ENCODE measurements at regions not wholly inside any gene's neighbourhood (a gene's known extent, or its start where the extent isn't known, plus 50 kb on each side); places are given as distances from the start of the nearest gene placed in this dataset.

DNA sequence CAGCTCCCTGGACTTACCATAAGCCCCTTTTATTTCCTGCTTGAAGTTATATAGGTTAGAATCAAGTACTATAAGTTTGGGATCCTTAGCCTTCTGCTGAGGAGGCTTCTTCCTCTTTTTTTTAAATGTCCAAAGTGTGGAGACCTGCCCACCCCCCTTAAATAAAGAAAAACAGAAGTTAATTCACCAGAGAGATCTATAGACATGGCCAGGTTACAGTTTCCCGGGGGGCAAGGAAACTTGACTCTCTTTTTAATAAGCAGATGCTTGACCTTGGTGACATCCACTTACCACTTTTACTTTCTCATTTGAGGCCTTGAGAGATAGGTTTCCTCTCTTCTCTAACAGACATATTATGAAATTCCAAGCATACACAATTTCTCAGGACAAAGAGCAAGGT, 88.3 kb downstream of the BMP2 start:
- no peak overlapping the region for H4K91ac ChIP-seq (ENCODE audit: insufficient read depth, low read depth, low read length)
- H3K4me1 ChIP-seq (ENCODE audit: control insufficient read depth, insufficient read depth, low read length): no peaks in the 10 kb centered on the region
- no peak overlapping the region for H3K18ac ChIP-seq (ENCODE audit: low read depth, low read length)
- ChIA-PET CTCF (no interaction called here), POLR2A (ENCODE audit: unreplicated experiment) (no interaction called here)
- no peaks in the 10 kb centered on the region for H3K9me3 ChIP-seq (ENCODE audit: control insufficient read depth, insufficient read depth, low read length)
- H3K36me3 ChIP-seq (ENCODE audit: control insufficient read depth, insufficient read depth, low read length): no peaks in the 10 kb centered on the region
- no TSS peak for BruUV-seq (replicated peaks)
- no peak overlapping the region for H4K8ac ChIP-seq (ENCODE audit: low read depth in 2 of 2, low read length in 2 of 2)
- ATAC-seq (ENCODE audit: low read depth): no peak
- no peak overlapping the region for H3K23ac ChIP-seq (ENCODE audit: low read depth, low read length)
- no peak overlapping the region for H3K4me3 ChIP-seq (ENCODE audit: insufficient read depth, low read depth, low read length)
- no peak overlapping the region for H2BK120ac ChIP-seq (ENCODE audit: low read depth, low read length)
- no CpG with 5 or more reads among the region's 1 CpG for WGBS, 2 experiments (ENCODE audit: extremely low coverage in 2 of 2, insufficient read length in 1 of 2)
- no peak overlapping the region for H3K27ac ChIP-seq (ENCODE audit: insufficient read depth, low read length)
- no peak overlapping the region for H3K56ac ChIP-seq (ENCODE audit: extremely low read depth, insufficient read depth, low read length)
- no peak overlapping the region for H2BK15ac ChIP-seq (ENCODE audit: low read depth, low read length)
- no peak overlapping the region for H3K9ac ChIP-seq (ENCODE audit: low read depth, low read length)
- H3K27me3 ChIP-seq (ENCODE audit: control insufficient read depth, insufficient read depth, low read length): no peaks in the 10 kb centered on the region
- TF ChIP-seq SMC3 (IDR thresholded peaks at IDR 0.05; ENCODE audit: low read depth, low read length): no peak
- TF ChIP-seq, protein P1, sequence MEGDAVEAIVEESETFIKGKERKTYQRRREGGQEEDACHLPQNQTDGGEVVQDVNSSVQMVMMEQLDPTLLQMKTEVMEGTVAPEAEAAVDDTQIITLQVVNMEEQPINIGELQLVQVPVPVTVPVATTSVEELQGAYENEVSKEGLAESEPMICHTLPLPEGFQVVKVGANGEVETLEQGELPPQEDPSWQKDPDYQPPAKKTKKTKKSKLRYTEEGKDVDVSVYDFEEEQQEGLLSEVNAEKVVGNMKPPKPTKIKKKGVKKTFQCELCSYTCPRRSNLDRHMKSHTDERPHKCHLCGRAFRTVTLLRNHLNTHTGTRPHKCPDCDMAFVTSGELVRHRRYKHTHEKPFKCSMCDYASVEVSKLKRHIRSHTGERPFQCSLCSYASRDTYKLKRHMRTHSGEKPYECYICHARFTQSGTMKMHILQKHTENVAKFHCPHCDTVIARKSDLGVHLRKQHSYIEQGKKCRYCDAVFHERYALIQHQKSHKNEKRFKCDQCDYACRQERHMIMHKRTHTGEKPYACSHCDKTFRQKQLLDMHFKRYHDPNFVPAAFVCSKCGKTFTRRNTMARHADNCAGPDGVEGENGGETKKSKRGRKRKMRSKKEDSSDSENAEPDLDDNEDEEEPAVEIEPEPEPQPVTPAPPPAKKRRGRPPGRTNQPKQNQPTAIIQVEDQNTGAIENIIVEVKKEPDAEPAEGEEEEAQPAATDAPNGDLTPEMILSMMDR (conservative IDR thresholded peaks at IDR 0.05; ENCODE audit: low read depth, low read length): no peak
- TF ChIP-seq BHLHE40 (IDR thresholded peaks at IDR 0.05; ENCODE audit: low read depth, low read length): no peak
- no peak for TF ChIP-seq MAZ (IDR thresholded peaks at IDR 0.05; ENCODE audit: borderline replicate concordance, low read depth, low read length)
- no peak for TF ChIP-seq RAD21 (IDR thresholded peaks at IDR 0.05; ENCODE audit: low read length)
- TF ChIP-seq FOS (IDR thresholded peaks at IDR 0.05; ENCODE audit: low read depth, low read length): no peak
- no peak for TF ChIP-seq RCOR1 (IDR thresholded peaks at IDR 0.05; ENCODE audit: insufficient replicate concordance, low read length)
- TF ChIP-seq CHD1 (IDR thresholded peaks at IDR 0.05; ENCODE audit: low read depth, low read length): no peak
- no peak for TF ChIP-seq NFE2L2 (IDR thresholded peaks at IDR 0.05; ENCODE audit: low read depth, low read length)
- TF ChIP-seq MAFK (IDR thresholded peaks at IDR 0.05; ENCODE audit: low read depth, low read length): no peak
- TF ChIP-seq USF2 (IDR thresholded peaks at IDR 0.05; ENCODE audit: low read depth, low read length): no peak
- TF ChIP-seq CEBPB (IDR thresholded peaks at IDR 0.05; ENCODE audit: low read depth, low read length): no peak
- no peak for TF ChIP-seq POLR2A (IDR thresholded peaks at IDR 0.05; ENCODE audit: low read depth, low read length)
- no peak overlapping the region for H2AFZ ChIP-seq (replicated peaks; ENCODE audit: low read length, poor library complexity)
- intact Hi-C loops (cut with micrococcal nuclease) (no loop called here), dilution Hi-C loops (cut with HindIII; ENCODE audit: low sequenced_read_pairs, unreplicated experiment) (no loop called here), in situ Hi-C loops (cut with MboI; ENCODE audit: low sequenced_read_pairs) (no loop called here)
- no peak overlapping the region for H3K14ac ChIP-seq (replicated peaks; ENCODE audit: low read depth, low read length)
- H2AK9ac ChIP-seq (replicated peaks; ENCODE audit: low read depth, low read length, poor library complexity): no peak overlapping the region
- no peak overlapping the region for H4K5ac ChIP-seq (ENCODE audit: low read depth, low read length)
- H2BK20ac ChIP-seq (ENCODE audit: low read depth, low read length): no peak overlapping the region
- DNase-seq: no peak
- H4K20me1 ChIP-seq (ENCODE audit: insufficient read depth, low read length): no peaks in the 10 kb centered on the region
- H2AK5ac ChIP-seq (ENCODE audit: low read depth, low read length): no peak overlapping the region
- H2BK5ac ChIP-seq (ENCODE audit: low read depth, low read length, poor library complexity, severe bottlenecking): no peak overlapping the region
- H3K9me1 ChIP-seq (ENCODE audit: insufficient read depth, low read length): no peaks in the 10 kb centered on the region
- H3K4ac ChIP-seq (ENCODE audit: low read depth, low read length): no peak overlapping the region
- H3K4me2 ChIP-seq (ENCODE audit: low read depth, low read length): no peak overlapping the region
- no peaks in the 10 kb centered on the region for H3K79me1 ChIP-seq (ENCODE audit: low read depth in 1 of 2, low read length in 2 of 2)
